SK-N-SH (cell line): ENCODE measurements at regions not wholly inside any gene's neighbourhood (a gene's known extent, or its start where the extent isn't known, plus 50 kb on each side); places are given as distances from the start of the nearest gene placed in this dataset.

Experiments used
- CTCF ChIA-PET: fragments of 300-600, 350-600 bp; formaldehyde crosslinking; extraction: SDS; loops from one replicate; lab custom pipeline; 2021; lab: Yijun Ruan, JAX
- POLR2A ChIA-PET: fragments of 350-600 bp; sonication (Branson Sonifier 250); formaldehyde crosslinking; extraction: SDS; loops from one replicate; lab custom pipeline; 2020; ENCODE audit warnings: antibody characterized with exemption, inconsistent platforms; lab: Yijun Ruan, JAX
- DNase-seq: peaks from one replicate; pipeline ENCODE4 v3.0.0; 2012
- H2AFZ ChIP-seq: fragments of 200-600 bp; sonication (generic); 2 replicates; pipeline ENCODE4 v1.8.1; 2016; ENCODE audit warnings: antibody characterized with exemption, mild to moderate bottlenecking, low read depth
- H3F3A ChIP-seq: fragments of 200-600 bp; sonication (generic); replicated peaks from 2 replicates; pipeline ENCODE3; 2016; ENCODE audit warnings: antibody characterized with exemption, mild to moderate bottlenecking; ENCODE audit not compliant: insufficient read depth
- H3K27ac ChIP-seq, 2 experiments: fragments of 200-500 bp in 1 of 2; fragments of 200-600 bp in 1 of 2; sonication (Bioruptor generic) in 1 of 2; sonication (generic), shearing (Covaris generic) in 1 of 2; 2 replicates each; pipeline versions ENCODE4 v1.5.1 to v1.6.1; 2014 to 2016; ENCODE audit warnings: low read depth in 2 of 2, inconsistent platforms in 1 of 2, low read length in 1 of 2, mild to moderate bottlenecking in 1 of 2, mixed read lengths in 1 of 2
- H3K27me3 ChIP-seq: fragments of 200-600 bp; sonication (generic), shearing (Covaris generic); 2 replicates; pipeline ENCODE4 v1.6.1; 2016; ENCODE audit warnings: mixed run types; ENCODE audit not compliant: insufficient read depth
- H3K36me3 ChIP-seq, 2 experiments: fragments of 200-500 bp in 1 of 2; fragments of 200-600 bp in 1 of 2; sonication (Bioruptor generic) in 1 of 2; sonication (generic) in 1 of 2; replicated peaks in 1 of 2; 2 replicates each; pipeline versions ENCODE3 to v1.5.1; 2014 to 2016; ENCODE audit warnings: low read length in 1 of 2, mild to moderate bottlenecking in 1 of 2; ENCODE audit not compliant: insufficient read depth in 2 of 2, control insufficient read depth in 1 of 2
- H3K4me1 ChIP-seq, 2 experiments: fragments of 200-500 bp in 1 of 2; fragments of 200-600 bp in 1 of 2; sonication (Bioruptor generic) in 1 of 2; sonication (generic), shearing (Covaris generic) in 1 of 2; 2 replicates each; pipeline versions ENCODE4 v1.5.1 to v1.6.1; 2014 to 2016; ENCODE audit warnings: low read depth in 1 of 2, low read length in 1 of 2, mixed run types in 1 of 2; ENCODE audit not compliant: insufficient read depth in 2 of 2, control insufficient read depth in 1 of 2
- H3K4me2 ChIP-seq: fragments of 200-600 bp; sonication (generic), shearing (Covaris generic); 2 replicates; pipeline ENCODE4 v1.6.1; 2017; ENCODE audit warnings: mixed run types
- H3K4me3 ChIP-seq, 2 experiments: fragments of 200-500 bp in 1 of 2; fragments of 200-600 bp in 1 of 2; sonication (Bioruptor generic) in 1 of 2; sonication (generic), shearing (Covaris generic) in 1 of 2; 2 replicates each; pipeline versions ENCODE4 v1.5.1 to v1.8.1; 2014 to 2016; ENCODE audit warnings: low read depth in 2 of 2, inconsistent platforms in 1 of 2, low read length in 1 of 2, mild to moderate bottlenecking in 1 of 2, mixed read lengths in 1 of 2, moderate library complexity in 1 of 2
- H3K79me2 ChIP-seq: fragments of 200-600 bp; sonication (generic); 2 replicates; pipeline ENCODE4 v1.8.1; 2017; ENCODE audit warnings: mild to moderate bottlenecking; ENCODE audit not compliant: insufficient read depth
- H3K9ac ChIP-seq: fragments of 200-600 bp; sonication (generic); 2 replicates; pipeline ENCODE4 v1.6.1; 2017; ENCODE audit warnings: mixed run types
- H3K9me2 ChIP-seq: fragments of 200-600 bp; sonication (generic); 2 replicates; pipeline ENCODE4 v1.6.1; 2017; ENCODE audit warnings: mixed run types
- H3K9me3 ChIP-seq: fragments of 200-600 bp; sonication (generic); 2 replicates; pipeline ENCODE4 v1.6.1; 2017; ENCODE audit warnings: mixed run types, mild to moderate bottlenecking, moderate library complexity
- H4K20me1 ChIP-seq: fragments of 200-600 bp; sonication (generic); 2 replicates; pipeline ENCODE4 v1.6.1; 2017; ENCODE audit warnings: mild to moderate bottlenecking, mixed run types; ENCODE audit not compliant: insufficient read depth
- CTCF ChIP-seq: fragments of 200-600 bp; sonication (generic); IDR thresholded peaks from 2 replicates; pipeline ENCODE4 v1.6.1; 2017; ENCODE audit warnings: antibody characterized with exemption, mild to moderate bottlenecking, moderate library complexity
- ELF1 ChIP-seq: IDR thresholded peaks from 2 replicates; pipeline ENCODE4 v1.4.0; 2012
- EP300 ChIP-seq, 2 experiments: IDR thresholded peaks; 2 replicates each; pipeline versions ENCODE4 v1.4.0 to v1.6.1; 2012; ENCODE audit warnings: borderline replicate concordance in 1 of 2, low read depth in 1 of 2, low read length in 1 of 2
- FOXJ3 ChIP-seq: sonication (generic); formaldehyde crosslinking; IDR thresholded peaks from 2 replicates; pipeline ENCODE4 v1.5.1; 2020; ENCODE audit warnings: mild to moderate bottlenecking, missing genetic modification reagents
- GABPA ChIP-seq: IDR thresholded peaks from 2 replicates; pipeline ENCODE4 v1.4.0; 2012; ENCODE audit warnings: low read depth, mild to moderate bottlenecking
- MEF2A ChIP-seq: IDR thresholded peaks from 2 replicates; pipeline ENCODE4 v1.4.0; 2012; ENCODE audit warnings: low read depth, borderline replicate concordance
- MXI1 ChIP-seq: IDR thresholded peaks from 2 replicates; pipeline ENCODE4 v1.6.1; 2012; ENCODE audit warnings: mild to moderate bottlenecking, low read depth, low read length, improper control_type of control experiment
- NFIC ChIP-seq: IDR thresholded peaks from 2 replicates; pipeline ENCODE4 v1.4.0; 2012; ENCODE audit warnings: borderline replicate concordance
- NRF1 ChIP-seq: IDR thresholded peaks from 2 replicates; pipeline ENCODE4 v1.6.1; 2012; ENCODE audit warnings: low read depth, mild to moderate bottlenecking, low read length
- PBX3 ChIP-seq: IDR thresholded peaks from 2 replicates; pipeline ENCODE4; 2012
- RAD21 ChIP-seq: IDR thresholded peaks from 2 replicates; pipeline ENCODE4 v1.6.1; 2012; ENCODE audit warnings: mild to moderate bottlenecking, low read length
- REST ChIP-seq: IDR thresholded peaks from 2 replicates; pipeline ENCODE4 v1.6.1; 2012; ENCODE audit warnings: mild to moderate bottlenecking, low read depth, low read length, moderate library complexity
- RFX5 ChIP-seq: IDR thresholded peaks from 2 replicates; pipeline ENCODE4 v1.6.1; 2012; ENCODE audit warnings: mild to moderate bottlenecking, improper control_type of control experiment, low read length
- RXRA ChIP-seq: IDR thresholded peaks from 2 replicates; pipeline ENCODE4 v1.4.0; 2012; ENCODE audit warnings: low read depth, mild to moderate bottlenecking, borderline replicate concordance
- TAF1 ChIP-seq: IDR thresholded peaks from 2 replicates; pipeline ENCODE4 v1.6.1; 2012; ENCODE audit warnings: low read depth, mild to moderate bottlenecking, low read length, moderate library complexity, borderline replicate concordance
- TEAD4 ChIP-seq: IDR thresholded peaks from 2 replicates; pipeline ENCODE4 v1.4.0; 2012; ENCODE audit warnings: mild to moderate bottlenecking, borderline replicate concordance; ENCODE audit not compliant: insufficient read depth
- WGBS: methylation state at CpG from one replicate; pipeline ENCODE4 v1.1.6; 2017; ENCODE audit warnings: low lambda C conversion rate; 5-methylcytosine and 5-hydroxymethylcytosine counted together

DNA sequence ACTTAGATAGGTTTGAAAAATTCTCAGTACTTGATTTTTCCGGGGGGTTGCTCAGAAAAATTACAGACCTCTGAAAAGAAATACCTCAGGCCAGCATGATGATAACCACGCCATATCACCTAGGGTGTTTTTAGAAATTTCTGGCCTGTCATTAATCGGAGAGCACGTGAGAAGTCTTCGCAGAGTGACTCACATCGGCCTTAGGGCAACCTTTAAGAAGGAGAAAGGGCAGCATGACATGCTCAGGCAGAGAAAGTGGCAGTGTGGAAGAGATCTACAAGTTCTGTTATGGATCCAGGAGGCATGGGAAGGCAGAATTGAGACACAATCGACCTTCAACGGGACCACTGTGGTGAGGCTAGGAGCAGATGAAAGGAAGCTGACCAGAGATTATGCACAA, 506.3 kb downstream of the LMO4 start:
- Histone ChIP-seq H2AFZ (no peak overlapping the region), H3F3A (no peaks in the 10 kb centered on the region), H3K9ac (no peak overlapping the region), H3K27ac (no peak overlapping the region), H3K4me3 (no peak overlapping the region), H3K79me2 (no peaks in the 10 kb centered on the region), H3K36me3 (no peaks in the 10 kb centered on the region), H3K4me1 (no peaks in the 10 kb centered on the region), H3K9me3 (no peaks in the 10 kb centered on the region), H3K27me3 (no peaks in the 10 kb centered on the region), H3K9me2 (no peaks in the 10 kb centered on the region), H3K4me2 (no peak overlapping the region)
- POLR2A ChIA-PET, result no interaction called here
- WGBS, result 47% methylated on average over 8 of the region's 8 CpGs
- DNase-seq, result no peak
- TF ChIP-seq EP300 (IDR thresholded peaks at IDR 0.05; ENCODE audit: borderline replicate concordance in 1 of 2, low read depth in 1 of 2, low read length in 1 of 2) (no peak), CTCF (no peak), RFX5 (no peak), RXRA (no peak), MEF2A (no peak), NFIC (no peak), REST (no peak), ELF1 (no peak), FOXJ3 (CRISPR knock-in tag) (no peak), MXI1 (no peak), PBX3 (no peak), RAD21 (no peak), TEAD4 (no peak), TAF1 (no peak), NRF1 (no peak), GABPA (no peak)
- TF ChIP-seq, all 33 proteins: peak for 0
- CTCF ChIA-PET, result no interaction called here
- H4K20me1 ChIP-seq, result no peaks in the 10 kb centered on the region
